ENCODE measurements at regions not wholly inside any gene's neighbourhood (a gene's known extent, or its start where the extent isn't known, plus 50 kb on each side); places are given as distances from the start of the nearest gene placed in this dataset.

- Mint-ChIP-seq H3K4me1 (ENCODE audit: low read depth, unreplicated experiment) (no peaks in the 10 kb centered on the region), H3K27ac (ENCODE audit: unreplicated experiment) (no peak overlapping the region), H3K9me3 (ENCODE audit: low read depth, unreplicated experiment) (no peaks in the 10 kb centered on the region), H3K36me3 (ENCODE audit: insufficient read depth, unreplicated experiment) (no peaks in the 10 kb centered on the region), H3K27me3 (ENCODE audit: unreplicated experiment) (no peaks in the 10 kb centered on the region), H3K4me3 (ENCODE audit: low read depth, unreplicated experiment) (no peak overlapping the region)
- no TSS peak for BruUV-seq (replicated peaks)
- intact Hi-C loops (cut with micrococcal nuclease; ENCODE audit: unreplicated experiment) = no loop called here
- CTCF ChIA-PET = interaction anchor here (1.4 kb wide), 1 partner anchor 210 kb away, joined by 3 read pairs; no protein-coding TSS in a partner anchor
- no peak for TF ChIP-seq CTCF (IDR thresholded peaks at IDR 0.05; ENCODE audit: unreplicated experiment)
- no peak for DNase-seq
Observed at GRCh38 chr6:133707456-133707855, 181.5 kb upstream of the TCF21 start.

- CTCF ChIA-PET = no interaction called here
- no peak overlapping the region for H3K4me3 Mint-ChIP-seq (ENCODE audit: low read depth, unreplicated experiment)
- H3K9me3 Mint-ChIP-seq (ENCODE audit: low read depth, unreplicated experiment) = no peaks in the 10 kb centered on the region
- no TSS peak for BruUV-seq (replicated peaks)
- TF ChIP-seq CTCF (IDR thresholded peaks at IDR 0.05; ENCODE audit: unreplicated experiment) = no peak
- H3K27ac Mint-ChIP-seq (ENCODE audit: unreplicated experiment) = no peak overlapping the region
- no peaks in the 10 kb centered on the region for H3K27me3 Mint-ChIP-seq (ENCODE audit: unreplicated experiment)
- intact Hi-C loops (cut with micrococcal nuclease; ENCODE audit: unreplicated experiment) = no loop called here
- no peaks in the 10 kb centered on the region for H3K4me1 Mint-ChIP-seq (ENCODE audit: low read depth, unreplicated experiment)
- H3K36me3 Mint-ChIP-seq (ENCODE audit: insufficient read depth, unreplicated experiment) = no peaks in the 10 kb centered on the region
- no peak for DNase-seq
Observed at GRCh38 chr6:133710826-133711225, 178.1 kb upstream of the TCF21 start.

GRCh38 chr6:133715270-133715669, 173.6 kb upstream of the TCF21 start:
- Mint-ChIP-seq H3K27me3 (ENCODE audit: unreplicated experiment) (no peaks in the 10 kb centered on the region), H3K36me3 (ENCODE audit: insufficient read depth, unreplicated experiment) (no peaks in the 10 kb centered on the region), H3K4me1 (ENCODE audit: low read depth, unreplicated experiment) (no peaks in the 10 kb centered on the region), H3K9me3 (ENCODE audit: low read depth, unreplicated experiment) (no peaks in the 10 kb centered on the region), H3K27ac (ENCODE audit: unreplicated experiment) (no peak overlapping the region), H3K4me3 (ENCODE audit: low read depth, unreplicated experiment) (no peak overlapping the region)
- CTCF ChIA-PET = no interaction called here
- no TSS peak for BruUV-seq (replicated peaks)
- TF ChIP-seq CTCF (IDR thresholded peaks at IDR 0.05; ENCODE audit: unreplicated experiment) = no peak
- intact Hi-C loops (cut with micrococcal nuclease; ENCODE audit: unreplicated experiment) = no loop called here
- no peak for DNase-seq

- H3K27me3 Mint-ChIP-seq (ENCODE audit: unreplicated experiment) = no peaks in the 10 kb centered on the region
Observed at GRCh38 chr6:133724726-133725125, 164.2 kb upstream of the TCF21 start.

More at GRCh38 chr6:133724726-133725125, 164.2 kb upstream of the TCF21 start:
- Mint-ChIP-seq H3K9me3 (ENCODE audit: low read depth, unreplicated experiment) (peaks cover 6% of the 10 kb centered on the region), H3K4me1 (ENCODE audit: low read depth, unreplicated experiment) (no peaks in the 10 kb centered on the region), H3K36me3 (ENCODE audit: insufficient read depth, unreplicated experiment) (no peaks in the 10 kb centered on the region), H3K4me3 (ENCODE audit: low read depth, unreplicated experiment) (no peak overlapping the region), H3K27ac (ENCODE audit: unreplicated experiment) (no peak overlapping the region)
- intact Hi-C loops (cut with micrococcal nuclease; ENCODE audit: unreplicated experiment) = no loop called here
- DNase-seq = no peak
- CTCF ChIA-PET = no interaction called here
- TF ChIP-seq CTCF (IDR thresholded peaks at IDR 0.05; ENCODE audit: unreplicated experiment) = no peak
- no TSS peak for BruUV-seq (replicated peaks)

Data from Calu3 (cell line).